GM04504 (cell line): ENCODE measurements at regions not wholly inside any gene's neighbourhood (a gene's known extent, or its start where the extent isn't known, plus 50 kb on each side); places are given as distances from the start of the nearest gene placed in this dataset.

Experiments
- DNase-seq: peaks from one replicate; pipeline ENCODE4 v3.0.0-alpha.2; 2012; ENCODE audit warnings: low read depth

DNA sequence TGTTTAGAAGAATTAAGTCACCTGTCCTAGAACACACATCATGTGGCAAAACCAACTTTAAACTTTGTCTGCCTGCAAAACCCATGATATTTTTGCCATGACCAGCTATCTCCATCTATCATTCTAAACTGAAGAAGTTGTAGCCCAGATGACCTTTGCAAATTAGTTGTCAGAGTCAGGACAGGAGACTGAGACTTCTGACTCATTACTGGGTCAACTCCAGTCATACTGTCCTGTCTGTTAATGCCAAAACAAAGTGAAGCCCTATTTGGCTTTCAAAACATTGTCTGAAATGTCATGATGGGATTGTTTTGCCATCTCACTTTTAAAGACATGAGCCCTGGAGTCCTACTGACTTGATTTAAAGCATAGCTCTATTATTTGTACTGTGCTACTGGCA lies 365.7 kb upstream of the CPEB2 start:
- no peak for DNase-seq

DNA sequence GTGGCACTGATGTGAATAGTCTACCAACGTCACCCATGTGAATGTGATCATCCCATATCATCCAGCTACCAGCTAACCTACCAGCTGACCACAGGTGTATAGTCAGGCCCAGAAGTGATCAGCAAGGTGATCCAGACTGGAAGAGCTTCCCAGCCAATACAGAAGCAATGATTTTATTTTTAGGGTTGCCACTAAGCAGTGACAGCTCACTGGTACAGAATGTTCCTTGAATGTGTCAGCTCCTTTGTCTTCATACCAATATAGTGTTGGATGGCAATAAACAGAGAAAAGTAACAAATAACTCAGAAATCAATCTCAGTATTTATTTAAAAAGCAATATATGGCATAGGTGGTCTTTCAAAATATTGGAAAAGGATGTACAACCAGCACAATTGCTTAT lies 361.8 kb upstream of the CPEB2 start:
- no peak for DNase-seq

DNA sequence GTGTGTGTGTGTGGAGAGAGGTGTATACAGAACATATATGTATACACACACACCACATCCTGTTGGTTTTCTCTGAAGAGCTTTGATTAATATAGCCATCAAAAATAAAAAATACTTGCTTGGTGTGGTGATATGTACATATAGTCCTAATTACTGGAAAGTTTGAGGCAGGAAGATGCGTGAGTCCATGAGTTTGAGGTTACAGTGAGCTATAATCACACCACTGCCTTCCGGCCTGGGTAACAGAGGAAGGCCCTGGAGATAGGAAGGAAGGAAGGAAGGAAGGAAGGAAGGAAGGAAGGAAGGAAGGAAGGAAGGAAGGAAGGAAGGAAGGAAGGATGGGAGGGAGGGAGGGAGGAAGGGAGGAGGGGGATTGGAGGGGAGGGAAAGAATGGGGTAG lies 360.4 kb upstream of the CPEB2 start:
- no peak for DNase-seq

DNA sequence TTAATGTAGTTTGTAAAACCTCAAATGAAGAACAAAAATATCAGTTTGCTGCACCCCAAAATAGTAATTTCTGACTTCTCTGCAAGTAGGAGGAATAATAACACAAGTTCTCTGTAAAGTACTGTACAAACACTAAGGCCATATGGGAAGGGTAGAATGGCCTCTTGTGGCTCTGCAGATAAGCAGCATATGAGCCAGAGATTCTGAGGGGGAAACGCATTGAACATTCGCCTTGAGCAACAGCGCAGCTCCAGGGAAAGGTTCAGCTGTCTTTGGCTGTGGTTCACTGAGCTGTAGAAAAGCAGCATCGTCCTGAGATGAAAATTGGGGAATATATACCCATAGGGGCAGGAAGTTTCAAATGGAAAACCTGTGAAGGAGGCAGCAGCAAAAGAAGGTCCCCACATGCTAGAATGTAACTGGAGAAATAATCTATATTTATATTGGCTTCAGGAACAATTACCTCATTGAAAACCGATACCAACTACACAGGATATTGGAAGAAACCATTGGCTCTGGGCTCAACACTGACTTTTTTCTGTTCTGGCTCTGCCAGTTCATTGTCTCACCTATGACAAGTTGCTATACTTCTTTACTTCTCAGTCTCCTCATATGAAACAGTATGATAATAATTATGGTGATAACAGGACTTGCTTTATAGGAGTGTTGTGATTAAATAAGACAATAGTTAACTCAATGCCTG lies 357.6 kb upstream of the CPEB2 start:
- DNase-seq = no peak

DNA sequence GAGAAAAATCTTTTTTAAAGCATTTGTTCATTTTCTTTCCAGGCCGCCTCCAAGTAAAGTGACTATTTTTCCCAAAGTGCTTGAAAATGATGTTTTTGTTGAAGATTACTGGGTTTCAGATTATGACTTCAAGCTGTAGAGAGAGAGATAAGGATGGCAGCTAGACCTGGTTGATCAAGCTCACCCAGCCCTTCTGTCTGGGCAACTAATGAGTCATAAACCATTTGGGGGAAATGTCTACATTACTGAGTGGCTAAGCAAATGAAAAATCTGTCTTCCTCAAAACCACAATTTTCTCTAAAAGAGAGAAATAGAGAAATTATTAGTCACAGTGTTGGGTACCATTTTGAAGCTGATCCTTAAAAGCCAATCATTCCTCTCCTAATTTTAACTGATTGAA lies 355.4 kb upstream of the CPEB2 start:
- DNase-seq = no peak

DNA sequence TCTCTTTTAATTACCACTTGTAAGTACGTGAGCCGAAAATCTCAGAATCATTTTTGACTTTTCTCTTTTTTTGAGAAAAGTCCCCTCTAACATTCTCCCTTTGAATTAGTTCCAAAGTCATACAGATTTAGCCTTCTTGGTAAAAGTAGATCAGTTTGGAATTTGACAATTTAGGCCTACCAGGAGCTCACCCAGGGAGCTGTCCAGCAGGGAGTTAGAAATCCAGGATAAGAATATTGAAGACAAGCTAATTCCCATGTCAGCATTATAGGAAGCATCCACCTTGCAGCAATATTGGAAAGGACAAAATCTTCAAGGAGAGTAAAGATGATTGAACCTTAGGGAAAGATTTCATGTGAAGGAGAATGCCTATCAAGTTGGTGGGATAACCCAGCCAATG lies 352.2 kb upstream of the CPEB2 start:
- no peak for DNase-seq

DNA sequence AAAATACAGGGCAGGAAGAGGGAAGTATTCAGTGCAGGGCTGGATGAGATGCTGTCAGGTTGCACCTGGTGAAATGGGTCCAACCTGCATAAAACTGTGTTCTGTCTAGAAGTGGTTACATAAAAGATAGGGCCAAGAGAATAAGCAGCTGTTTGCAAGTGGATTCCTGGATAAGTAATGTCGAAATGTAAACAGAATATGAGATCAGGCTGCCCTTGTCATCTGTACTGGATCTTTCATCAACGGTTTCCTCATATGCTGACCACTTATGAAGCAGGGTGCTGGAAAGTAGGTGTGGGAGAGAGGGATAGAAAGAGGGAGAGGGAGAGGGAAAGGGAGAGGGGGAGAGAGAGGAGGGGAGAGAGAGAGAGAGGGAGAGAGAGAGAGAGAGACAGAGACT lies 349.8 kb upstream of the CPEB2 start:
- no peak for DNase-seq

DNA sequence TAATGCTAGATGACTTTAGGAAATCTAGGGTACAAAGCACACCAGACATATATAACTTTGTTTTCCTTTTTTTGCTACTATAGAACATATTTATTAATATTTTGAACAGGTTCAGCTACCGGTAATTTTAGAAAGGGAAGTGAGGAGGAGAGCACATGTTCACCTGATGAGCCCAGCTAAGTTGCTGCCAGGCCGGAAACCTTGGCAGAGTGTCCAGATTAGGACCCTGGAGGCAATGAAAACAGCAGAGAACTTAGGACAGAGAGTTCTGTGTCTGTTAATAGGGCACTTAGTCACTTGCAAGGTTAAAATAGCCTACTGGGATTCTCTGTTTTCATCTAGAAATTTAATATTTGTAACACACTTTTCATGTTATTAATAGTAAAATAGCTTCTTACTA lies 348.9 kb upstream of the CPEB2 start:
- no peak for DNase-seq

DNA sequence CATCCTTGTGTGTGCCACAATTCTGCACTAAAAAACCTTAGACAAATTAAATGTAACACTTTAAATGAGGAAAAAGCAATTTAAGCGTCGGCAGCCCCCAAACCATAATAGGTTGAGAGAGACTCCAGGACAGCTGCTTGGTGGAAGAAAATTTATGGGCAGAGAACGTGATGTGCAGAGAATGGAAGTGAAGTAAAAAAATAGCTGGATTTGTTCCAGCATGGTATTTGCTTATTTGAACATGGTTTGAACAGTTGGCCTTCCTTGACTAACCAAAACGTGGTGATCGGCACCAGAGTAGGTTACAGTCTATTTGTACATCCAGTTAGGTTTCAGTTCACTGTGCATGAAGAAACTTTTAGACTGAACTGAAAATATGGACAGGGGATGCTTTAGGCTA lies 343.0 kb upstream of the CPEB2 start:
- no peak for DNase-seq

DNA sequence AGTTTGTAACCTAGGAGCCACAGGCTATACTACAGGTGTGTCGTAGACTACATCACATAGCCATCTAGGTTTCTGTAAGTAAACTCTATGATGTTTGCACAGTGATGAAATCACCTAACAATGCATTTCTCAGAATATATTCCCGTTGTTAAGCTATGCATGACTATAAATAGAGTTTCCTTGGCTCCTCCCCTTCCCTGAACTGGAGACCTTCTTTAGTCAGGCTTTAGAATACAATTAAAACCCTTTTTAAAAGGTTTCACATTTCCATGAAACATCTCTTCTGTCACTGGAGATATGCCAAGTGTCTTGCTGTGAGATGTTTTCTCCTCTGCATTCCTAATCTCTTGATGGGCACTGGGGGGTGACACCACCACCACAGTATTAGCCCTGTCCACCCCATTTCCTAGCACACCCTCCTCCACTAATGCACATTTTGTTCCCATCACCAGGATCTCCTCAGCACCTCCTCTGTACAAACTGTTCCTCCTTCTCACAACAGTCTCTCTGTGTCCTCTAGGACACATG lies 334.6 kb upstream of the CPEB2 start:
- DNase-seq = no peak

DNA sequence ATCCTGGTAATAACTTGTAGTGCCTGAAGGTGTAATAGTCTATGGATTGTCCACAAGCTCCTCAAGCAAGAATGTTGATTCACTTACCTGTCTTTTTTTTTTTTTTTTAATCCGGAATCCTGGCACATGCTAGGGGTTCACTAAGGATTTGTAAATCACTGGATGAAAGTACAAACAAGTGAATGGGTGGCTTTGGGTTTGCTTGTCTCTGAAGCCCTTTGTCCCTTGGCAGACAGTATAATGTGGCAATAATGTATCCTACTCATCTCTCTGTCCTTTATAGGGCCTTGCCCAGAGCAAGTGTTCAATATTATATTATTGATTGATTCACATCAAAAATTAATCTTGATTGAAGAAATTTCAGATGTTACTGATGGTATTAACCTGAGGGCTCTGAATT lies 334.0 kb upstream of the CPEB2 start:
- DNase-seq = no peak

DNA sequence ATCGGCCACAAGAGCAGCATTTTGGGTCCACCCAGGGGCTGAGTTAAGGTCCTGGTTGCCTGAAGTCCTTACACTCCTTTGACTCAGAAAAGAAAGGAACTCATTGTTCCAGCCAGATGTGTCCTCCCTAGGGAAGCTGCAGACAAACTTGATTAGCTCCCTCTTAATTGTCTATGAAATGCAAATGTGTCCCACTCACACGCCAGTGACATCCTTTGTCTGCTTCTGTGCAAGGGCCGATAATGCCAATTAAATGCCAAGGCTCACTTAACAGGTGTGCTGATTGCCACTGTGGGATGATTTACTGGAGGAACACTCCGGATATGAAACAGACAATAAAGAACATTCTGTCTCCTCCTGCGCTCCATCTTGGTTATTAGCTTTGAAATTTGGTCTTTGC lies 332.9 kb upstream of the CPEB2 start:
- DNase-seq = no peak

DNA sequence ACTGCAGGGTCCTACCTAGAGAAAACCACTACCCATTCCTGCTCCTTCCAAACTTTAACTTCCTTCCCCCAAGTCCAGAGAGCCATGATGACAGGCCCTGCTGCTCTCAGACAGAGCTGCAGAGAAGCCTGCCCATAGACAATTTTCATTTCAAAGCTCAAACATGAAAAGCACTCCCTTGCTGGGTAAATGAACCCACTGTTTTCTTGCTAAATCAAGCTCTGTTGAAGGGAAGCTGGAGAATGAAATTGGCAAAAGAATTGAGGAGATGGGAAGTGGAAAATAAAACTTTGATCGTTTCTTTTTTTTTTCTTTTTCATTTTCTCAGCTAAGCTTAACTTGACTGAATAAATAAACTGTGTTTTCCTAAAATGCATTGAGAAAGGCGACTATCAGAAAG lies 331.1 kb upstream of the CPEB2 start:
- no peak for DNase-seq

DNA sequence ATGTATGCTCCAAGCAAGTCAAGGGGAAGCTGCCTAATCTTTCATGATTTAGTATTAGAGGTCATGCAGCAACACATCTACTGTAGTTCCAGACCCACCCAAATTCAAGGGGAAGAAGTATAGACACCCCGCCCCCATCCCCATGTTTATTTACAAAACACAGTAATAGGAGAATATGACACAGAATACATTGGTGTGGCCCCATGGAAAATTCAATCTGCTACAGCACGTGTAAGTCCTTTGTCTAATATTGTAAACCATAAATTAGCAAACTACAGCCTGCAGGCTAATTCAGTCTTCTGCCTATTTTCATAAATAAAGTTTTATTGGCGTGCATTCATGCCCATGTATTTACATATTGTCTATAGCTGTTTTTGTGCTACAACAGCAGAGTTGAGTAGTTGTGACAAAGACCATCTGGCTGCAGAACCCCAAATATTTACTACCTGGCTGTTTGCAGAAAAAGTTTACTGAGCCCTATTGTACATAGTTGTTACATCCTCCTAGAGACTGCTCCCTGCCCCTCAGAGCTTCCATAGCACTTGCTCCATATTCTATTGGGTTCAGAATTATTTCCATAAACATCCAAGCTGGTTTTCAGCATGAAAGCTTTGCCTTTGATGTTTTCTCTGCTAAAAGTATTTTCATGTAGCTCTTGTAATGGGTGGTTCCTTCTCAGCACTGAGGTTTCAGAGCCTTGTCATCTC lies 326.8 kb upstream of the CPEB2 start:
- DNase-seq = no peak

DNA sequence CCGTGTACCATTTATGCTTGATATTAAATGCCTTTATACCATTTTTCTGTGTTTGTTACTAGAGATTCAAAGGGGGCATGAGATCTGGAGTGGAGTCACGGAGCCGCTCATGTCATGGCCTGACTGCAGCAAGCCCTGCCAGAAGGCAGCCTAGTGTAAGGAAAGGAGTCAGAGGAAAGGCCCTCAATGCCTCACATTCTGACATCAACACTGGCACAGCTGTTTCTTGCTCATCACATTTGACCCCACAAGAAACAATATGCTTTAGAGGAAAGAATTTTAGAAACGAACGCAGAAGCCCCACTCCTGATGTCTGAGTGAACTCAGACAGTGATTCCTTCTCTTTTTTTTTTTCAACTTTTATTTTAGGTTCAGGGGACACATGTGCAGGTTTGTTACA lies 322.4 kb upstream of the CPEB2 start:
- no peak for DNase-seq

DNA sequence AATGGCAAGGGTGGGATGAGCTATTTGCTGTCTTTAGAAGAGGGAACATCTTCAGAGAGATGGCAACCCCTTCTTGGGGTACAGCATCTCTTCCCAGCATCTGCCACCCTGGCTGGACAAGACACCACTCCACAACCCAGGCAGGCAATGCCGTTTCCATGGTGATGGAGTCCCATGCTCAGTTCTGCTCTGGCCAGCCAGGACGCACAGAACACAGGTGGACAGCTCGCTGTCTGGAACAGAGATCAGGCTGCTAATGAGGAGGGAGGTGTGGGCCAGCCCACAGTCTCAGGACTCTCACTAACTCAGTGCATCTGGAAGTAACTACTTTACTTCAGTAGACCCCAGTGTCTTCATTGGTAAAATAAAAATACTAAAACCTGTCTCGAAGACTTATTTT lies 321.0 kb upstream of the CPEB2 start:
- DNase-seq = no peak

DNA sequence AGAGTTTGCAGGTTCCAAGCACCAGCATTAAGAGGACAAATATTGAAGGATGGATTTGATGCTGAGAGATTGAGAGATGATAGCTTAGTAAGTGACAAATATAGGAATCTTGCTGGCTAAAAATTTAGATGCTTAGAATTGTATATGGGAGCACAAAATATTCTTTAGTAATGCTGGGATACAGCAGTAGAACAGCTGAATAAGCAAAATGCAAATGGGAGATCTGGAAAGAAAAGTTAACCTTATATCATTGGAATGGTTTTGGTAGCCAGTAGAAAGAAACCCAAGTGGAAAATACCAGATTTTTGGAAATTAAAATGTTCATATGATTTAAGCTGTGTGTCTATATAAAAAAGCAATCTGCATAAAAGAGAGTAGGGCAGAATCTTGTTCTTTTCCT lies 308.6 kb upstream of the CPEB2 start:
- DNase-seq = no peak

DNA sequence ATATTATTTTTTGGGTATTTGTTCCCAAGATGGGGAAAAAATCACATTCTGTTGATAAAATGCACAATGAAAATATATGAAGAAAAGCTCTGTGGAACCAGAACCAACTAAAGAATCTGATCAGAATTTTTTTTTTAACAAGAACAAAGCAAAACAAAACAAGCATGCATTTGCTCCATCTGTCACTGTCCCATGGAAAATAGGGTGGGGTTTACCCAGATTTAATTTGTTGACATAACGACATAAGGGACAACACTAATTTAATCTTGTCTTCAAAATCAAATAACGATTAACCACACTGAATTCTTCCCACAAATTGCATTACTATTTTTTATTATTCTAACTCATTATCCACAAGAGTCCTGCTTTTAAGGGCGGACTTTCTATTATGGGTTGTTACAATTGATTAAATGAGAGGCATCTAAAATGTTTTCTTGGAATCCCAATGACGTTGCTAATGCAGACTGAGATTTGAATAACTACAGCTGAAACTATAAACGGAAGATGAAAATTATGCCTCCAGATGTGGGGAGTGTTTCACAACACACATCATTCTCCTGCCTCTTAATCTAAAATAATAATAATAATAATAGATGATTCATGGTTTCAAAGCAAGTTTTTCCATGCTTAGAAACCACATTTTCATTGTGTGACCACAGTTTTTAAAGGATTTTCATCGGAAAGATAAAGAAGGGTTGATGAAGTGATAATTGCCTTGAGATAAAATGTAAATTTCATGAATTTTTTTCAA lies 307.0 kb upstream of the CPEB2 start:
- DNase-seq = no peak

DNA sequence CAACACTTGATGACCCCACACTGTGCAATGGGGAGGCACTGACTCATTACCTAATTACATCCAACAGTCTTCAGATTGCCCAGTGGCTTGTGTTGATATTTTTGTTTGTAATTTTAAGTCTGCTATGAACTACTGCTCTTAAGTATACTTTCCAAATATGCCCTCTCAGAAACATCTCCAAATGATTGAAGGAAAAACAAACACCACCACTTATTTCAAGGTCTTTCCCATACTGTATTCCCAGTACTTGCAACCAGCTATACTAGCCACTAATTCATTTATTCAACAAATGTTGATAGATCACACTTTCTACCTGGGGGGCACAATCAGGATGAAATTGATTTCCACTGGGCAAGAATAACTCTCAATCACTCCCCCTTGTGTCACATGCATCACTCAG lies 302.2 kb upstream of the CPEB2 start:
- no peak for DNase-seq

DNA sequence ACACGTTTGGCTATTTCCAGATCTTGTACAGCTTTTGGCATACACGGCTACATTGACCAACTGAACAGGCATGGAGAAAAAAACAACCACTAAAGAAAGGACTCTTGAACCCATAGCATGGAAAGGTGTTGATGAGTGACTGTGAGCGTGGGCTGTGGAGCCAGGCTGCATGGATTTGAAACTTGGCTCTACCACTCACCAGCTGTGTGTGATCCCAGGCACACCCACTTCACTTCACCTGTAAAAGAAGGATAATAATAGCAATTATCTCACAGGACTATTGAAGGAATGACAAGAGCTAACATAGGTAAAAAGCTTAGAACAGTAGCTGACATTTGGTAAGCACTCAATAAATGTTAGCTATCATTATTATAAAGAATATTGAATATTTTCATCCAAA lies 301.7 kb upstream of the CPEB2 start:
- DNase-seq = no peak

DNA sequence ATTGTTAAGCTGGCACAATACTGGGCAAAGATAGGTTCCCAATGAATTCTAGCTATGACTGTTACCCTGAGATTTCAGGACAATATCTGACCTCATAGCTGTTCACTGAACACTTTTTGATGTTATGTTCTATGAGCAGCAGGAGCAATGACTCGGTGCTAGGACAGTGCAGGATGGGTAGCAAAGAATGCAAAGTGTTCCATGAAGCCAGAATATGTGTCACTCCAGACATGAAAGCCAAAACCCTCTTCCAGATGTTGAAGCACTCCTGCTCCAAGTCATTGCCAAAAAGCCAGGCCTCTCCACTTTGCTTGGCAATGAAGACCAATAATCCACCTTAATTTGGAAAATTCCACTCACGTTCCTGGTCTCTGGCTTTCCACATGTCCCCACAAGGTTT lies 300.9 kb upstream of the CPEB2 start:
- no peak for DNase-seq

DNA sequence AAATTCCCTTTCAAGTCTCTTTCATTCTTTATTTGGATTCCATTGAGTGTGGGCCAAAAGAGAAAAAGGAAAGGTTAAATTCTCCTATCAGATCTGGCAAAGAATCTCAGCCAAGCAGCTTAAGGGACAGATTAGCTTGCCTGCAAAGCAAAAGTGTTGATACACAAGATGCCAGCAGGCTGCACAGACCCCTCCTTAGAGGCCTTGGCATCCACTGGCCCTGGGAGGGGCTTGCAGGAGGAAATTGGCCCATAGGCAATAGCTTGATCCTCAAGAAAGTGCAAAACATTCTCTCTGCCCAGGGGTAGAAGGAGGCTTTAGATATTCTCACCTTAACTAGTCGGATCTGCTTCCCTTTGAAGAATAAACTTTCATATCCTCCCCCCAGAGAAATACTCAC lies 300.4 kb upstream of the CPEB2 start:
- DNase-seq = no peak

DNA sequence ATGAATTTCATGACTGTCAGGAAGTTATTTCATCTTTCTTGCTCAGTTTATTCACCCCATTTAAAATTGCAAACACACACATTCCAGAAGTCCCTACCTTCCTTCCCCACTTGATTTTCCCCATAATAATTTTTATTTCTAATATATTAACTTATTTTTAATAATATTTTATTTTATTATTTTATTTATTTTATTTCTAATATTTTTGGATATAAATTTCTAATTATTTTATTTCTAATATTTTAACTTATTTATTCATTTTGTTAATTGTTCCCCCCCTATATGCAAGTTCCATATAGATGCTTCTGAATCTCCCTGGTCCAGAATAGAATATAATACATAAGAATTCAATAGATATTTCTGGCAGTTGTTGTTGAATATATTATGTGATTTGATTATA lies 293.7 kb upstream of the CPEB2 start:
- no peak for DNase-seq
